H9 (cell line): ENCODE measurements at regions not wholly inside any gene's neighbourhood (a gene's known extent, or its start where the extent isn't known, plus 50 kb on each side); places are given as distances from the start of the nearest gene placed in this dataset.

Source experiments
- DNase-seq: peaks from one replicate; pipeline ENCODE4 v3.0.0-alpha.2; 2017
- H2AFZ ChIP-seq: one replicate; pipeline ENCODE4 v1.6.1; 2013; ENCODE audit warnings: mild to moderate bottlenecking, low read length, control low read depth, moderate library complexity
- H2AK5ac ChIP-seq: 2 replicates; pipeline ENCODE4 v1.6.1; 2013; ENCODE audit warnings: low read length, control low read depth, mixed read lengths; ENCODE audit not compliant: insufficient read length
- H2BK120ac ChIP-seq: one replicate; pipeline ENCODE4 v1.6.1; 2013; ENCODE audit warnings: low read depth, mild to moderate bottlenecking, low read length, control low read depth, inconsistent platforms; ENCODE audit not compliant: poor library complexity, severe bottlenecking
- H2BK12ac ChIP-seq: 2 replicates; pipeline ENCODE4 v1.6.1; 2013; ENCODE audit warnings: low read length, control low read depth, mixed read lengths, low read depth; ENCODE audit not compliant: insufficient read length
- H2BK15ac ChIP-seq: 2 replicates; pipeline ENCODE4 v1.6.1; 2013; ENCODE audit warnings: low read depth, low read length, control low read depth
- H2BK20ac ChIP-seq: one replicate; pipeline ENCODE4 v1.6.1; 2013; ENCODE audit warnings: low read depth, mild to moderate bottlenecking, low read length, control low read depth, inconsistent platforms; ENCODE audit not compliant: poor library complexity, severe bottlenecking
- H2BK5ac ChIP-seq: 2 replicates; pipeline ENCODE4 v1.6.1; 2013; ENCODE audit warnings: low read length, control low read depth, mixed read lengths; ENCODE audit not compliant: insufficient read length
- H3K14ac ChIP-seq: 2 replicates; pipeline ENCODE4 v1.6.1; 2013; ENCODE audit warnings: low read length, control low read depth; ENCODE audit not compliant: insufficient read depth
- H3K18ac ChIP-seq: 2 replicates; pipeline ENCODE4 v1.6.1; 2013; ENCODE audit warnings: low read depth, mild to moderate bottlenecking, mixed read lengths, low read length, control low read depth; ENCODE audit not compliant: insufficient read length
- H3K23ac ChIP-seq: 2 replicates; pipeline ENCODE4 v1.6.1; 2013; ENCODE audit warnings: low read length, control low read depth, mixed read lengths, low read depth; ENCODE audit not compliant: insufficient read length
- H3K23me2 ChIP-seq: 2 replicates; pipeline ENCODE4 v1.6.1; 2013; ENCODE audit warnings: low read depth, mild to moderate bottlenecking, mixed read lengths, low read length, control low read depth; ENCODE audit not compliant: insufficient read length, poor library complexity, severe bottlenecking
- H3K27ac ChIP-seq: 2 replicates; pipeline ENCODE4 v1.5.1; 2013; ENCODE audit warnings: low read length, control low read depth, mixed read lengths, low read depth; ENCODE audit not compliant: insufficient read length
- H3K27me3 ChIP-seq: 2 replicates; pipeline ENCODE4 v1.6.1; 2013; ENCODE audit warnings: low read length, control low read depth, inconsistent platforms; ENCODE audit not compliant: insufficient read depth
- H3K4ac ChIP-seq: 2 replicates; pipeline ENCODE4 v1.6.1; 2013; ENCODE audit warnings: low read depth, mild to moderate bottlenecking, control low read depth, inconsistent platforms, low read length, moderate library complexity
- H3K4me1 ChIP-seq: 2 replicates; pipeline ENCODE4 v1.6.1; 2013; ENCODE audit warnings: low read length, control low read depth, inconsistent platforms; ENCODE audit not compliant: insufficient read depth
- H3K4me2 ChIP-seq: 2 replicates; pipeline ENCODE4 v1.6.1; 2013; ENCODE audit warnings: low read length, control low read depth, mixed read lengths; ENCODE audit not compliant: insufficient read length, insufficient read depth
- H3K56ac ChIP-seq: 2 replicates; pipeline ENCODE4 v1.6.1; 2013; ENCODE audit warnings: low read depth, mild to moderate bottlenecking, mixed read lengths, low read length, control low read depth; ENCODE audit not compliant: insufficient read length
- H3K79me1 ChIP-seq: 2 replicates; pipeline ENCODE4 v1.6.1; 2013; ENCODE audit warnings: low read depth, mild to moderate bottlenecking, moderate library complexity, low read length, control low read depth, inconsistent platforms; ENCODE audit not compliant: insufficient read depth, poor library complexity, severe bottlenecking
- H3K79me2 ChIP-seq: 2 replicates; pipeline ENCODE4 v1.6.1; 2013; ENCODE audit warnings: low read length, control low read depth, inconsistent platforms; ENCODE audit not compliant: insufficient read depth
- H3K9ac ChIP-seq: 2 replicates; pipeline ENCODE4 v1.6.1; 2013; ENCODE audit warnings: low read length, control low read depth, mixed read lengths; ENCODE audit not compliant: insufficient read length; ENCODE audit errors: extremely low read depth
- H3K9me3 ChIP-seq: one replicate; pipeline ENCODE4 v1.6.1; 2013; ENCODE audit warnings: low read depth, low read length, inconsistent platforms; ENCODE audit not compliant: control insufficient read depth
- H3T11ph ChIP-seq: one replicate; pipeline ENCODE4 v1.6.1; 2013; ENCODE audit warnings: mild to moderate bottlenecking, low read length, control low read depth, inconsistent platforms
- H4K20me1 ChIP-seq: one replicate; pipeline ENCODE4 v1.6.1; 2013; ENCODE audit not compliant: control insufficient read depth, insufficient read length, insufficient read depth
- H4K5ac ChIP-seq: 2 replicates; pipeline ENCODE4 v1.6.1; 2013; ENCODE audit warnings: low read depth, mild to moderate bottlenecking, mixed read lengths, low read length, control low read depth; ENCODE audit not compliant: insufficient read length
- H4K8ac ChIP-seq: replicated peaks from 2 replicates; pipeline ENCODE4 v1.6.1; 2013; ENCODE audit warnings: low read length, control low read depth, mixed read lengths, low read depth; ENCODE audit not compliant: insufficient read length
- H4K91ac ChIP-seq: 2 replicates; pipeline ENCODE4 v1.6.1; 2013; ENCODE audit warnings: low read depth, mild to moderate bottlenecking, moderate library complexity, mixed read lengths, low read length, control low read depth; ENCODE audit not compliant: insufficient read length
- H3K27ac Mint-ChIP-seq, 3 experiments: 2 replicates in 2 of 3; 3 replicates in 1 of 3; pipeline ENCODE4 v1.8.0; 2020 to 2021; ENCODE audit warnings: mixed read lengths in 3 of 3, mild to moderate bottlenecking in 1 of 3, moderate library complexity in 1 of 3
- H3K27me3 Mint-ChIP-seq: 2 replicates; pipeline ENCODE4 v1.8.0; 2021; ENCODE audit warnings: low read depth, mild to moderate bottlenecking, moderate library complexity, mixed read lengths
- H3K36me3 Mint-ChIP-seq, 3 experiments: 2 replicates in 2 of 3; 3 replicates in 1 of 3; pipeline ENCODE4 v1.8.0; 2020 to 2021; ENCODE audit warnings: low read depth in 3 of 3, mixed read lengths in 3 of 3; ENCODE audit not compliant: insufficient read depth in 1 of 3
- H3K4me1 Mint-ChIP-seq, 2 experiments: 2 replicates each; pipeline ENCODE4 v1.8.0; 2020; ENCODE audit warnings: mixed read lengths in 2 of 2
- H3K4me3 Mint-ChIP-seq, 2 experiments: 2 replicates in 1 of 2; 3 replicates in 1 of 2; pipeline ENCODE4 v1.8.0; 2020 to 2021; ENCODE audit warnings: mild to moderate bottlenecking in 2 of 2, mixed read lengths in 2 of 2, moderate library complexity in 1 of 2
- H3K9me3 Mint-ChIP-seq, 2 experiments: 2 replicates in 1 of 2; 3 replicates in 1 of 2; pipeline ENCODE4 v1.8.0; 2020; ENCODE audit warnings: mild to moderate bottlenecking in 2 of 2, mixed read lengths in 2 of 2, moderate library complexity in 1 of 2
- WGBS: extraction: QIAGEN DNeasy Blood & Tissue Kit; methylation state at CpG from one replicate; pipeline ENCODE4 v1.1.7; 2013; ENCODE audit warnings: missing lambda C conversion rate, low lambda C conversion rate, mixed read lengths; ENCODE audit not compliant: insufficient read length; ENCODE audit errors: extremely low coverage; 5-methylcytosine and 5-hydroxymethylcytosine counted together
- TF ChIP-seq, protein P1 (sequence below): fragments of 200-600 bp; sonication (generic); conservative IDR thresholded peaks from 3 replicates; pipeline ENCODE4 v1.8.0; 2021; ENCODE audit warnings: antibody characterized with exemption, mild to moderate bottlenecking

DNA sequence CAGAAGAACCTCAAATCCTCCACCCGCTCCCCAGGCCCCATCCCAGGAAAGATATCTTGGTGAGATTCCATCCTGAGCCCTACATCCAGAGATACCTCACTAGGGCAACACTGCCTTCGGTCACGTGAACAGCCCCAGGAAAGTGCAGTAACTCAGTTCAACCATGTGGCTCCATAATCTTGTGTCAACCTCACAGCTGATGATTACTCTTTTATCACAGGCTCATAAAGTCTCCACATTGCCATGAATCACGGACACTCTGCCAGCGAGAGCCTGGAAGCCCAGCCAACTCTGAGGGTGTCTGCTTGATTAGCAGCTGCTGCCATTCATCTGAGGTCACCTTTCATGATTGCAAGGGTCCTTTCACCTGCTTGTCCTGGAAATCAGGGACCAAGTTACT lies 175.8 kb upstream of the LRFN2 start:
- Histone ChIP-seq H3K9ac (no peak overlapping the region), H2BK12ac (no peak overlapping the region), H3K23ac (no peak overlapping the region), H2BK120ac (no peak overlapping the region), H4K5ac (no peak overlapping the region), H3K56ac (no peak overlapping the region), H3K79me2 (no peaks in the 10 kb centered on the region), H2BK15ac (no peak overlapping the region), H2AK5ac (no peak overlapping the region), H3K9me3 (no peaks in the 10 kb centered on the region), H2AFZ (no peak overlapping the region), H2BK5ac (no peak overlapping the region), H4K91ac (no peak overlapping the region), H3K4me2 (no peak overlapping the region), H3K4me1 (no peaks in the 10 kb centered on the region), H3K14ac (no peak overlapping the region), H3K23me2 (no peaks in the 10 kb centered on the region), H3K27me3 (no peaks in the 10 kb centered on the region), H4K20me1 (no peaks in the 10 kb centered on the region), H3K79me1 (no peaks in the 10 kb centered on the region), H3T11ph (no peak overlapping the region), H2BK20ac (no peak overlapping the region), H3K4ac (no peak overlapping the region), H3K27ac (no peak overlapping the region), H3K18ac (no peak overlapping the region), H4K8ac (no peak overlapping the region)
- Mint-ChIP-seq H3K9me3 (no peaks in the 10 kb centered on the region; a peak in 1 of 5 replicates), H3K4me1 (peaks cover 0 to 6% of the 10 kb centered on the region in 2 experiments; a peak in 2 of 4 replicates), H3K27ac (no peak overlapping the region), H3K4me3 (no peak overlapping the region), H3K27me3 (peaks cover 11% of the 10 kb centered on the region), H3K36me3 (no peaks in the 10 kb centered on the region)
- TF ChIP-seq, protein P1, sequence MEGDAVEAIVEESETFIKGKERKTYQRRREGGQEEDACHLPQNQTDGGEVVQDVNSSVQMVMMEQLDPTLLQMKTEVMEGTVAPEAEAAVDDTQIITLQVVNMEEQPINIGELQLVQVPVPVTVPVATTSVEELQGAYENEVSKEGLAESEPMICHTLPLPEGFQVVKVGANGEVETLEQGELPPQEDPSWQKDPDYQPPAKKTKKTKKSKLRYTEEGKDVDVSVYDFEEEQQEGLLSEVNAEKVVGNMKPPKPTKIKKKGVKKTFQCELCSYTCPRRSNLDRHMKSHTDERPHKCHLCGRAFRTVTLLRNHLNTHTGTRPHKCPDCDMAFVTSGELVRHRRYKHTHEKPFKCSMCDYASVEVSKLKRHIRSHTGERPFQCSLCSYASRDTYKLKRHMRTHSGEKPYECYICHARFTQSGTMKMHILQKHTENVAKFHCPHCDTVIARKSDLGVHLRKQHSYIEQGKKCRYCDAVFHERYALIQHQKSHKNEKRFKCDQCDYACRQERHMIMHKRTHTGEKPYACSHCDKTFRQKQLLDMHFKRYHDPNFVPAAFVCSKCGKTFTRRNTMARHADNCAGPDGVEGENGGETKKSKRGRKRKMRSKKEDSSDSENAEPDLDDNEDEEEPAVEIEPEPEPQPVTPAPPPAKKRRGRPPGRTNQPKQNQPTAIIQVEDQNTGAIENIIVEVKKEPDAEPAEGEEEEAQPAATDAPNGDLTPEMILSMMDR: no peak
- WGBS: no CpG with 5 or more reads among the region's 5 CpGs
- no peak for DNase-seq
